HS-5 (cell line): ENCODE measurements at regions not wholly inside any gene's neighbourhood (a gene's known extent, or its start where the extent isn't known, plus 50 kb on each side); places are given as distances from the start of the nearest gene placed in this dataset.
"Not testable (repeated sequence)": the region's sequence is repeated elsewhere in the genome, so short reads cannot be mapped to it uniquely, and the experiment has no call there.

Source experiments
- DNase-seq: peaks from one replicate; pipeline ENCODE4 v3.0.0-alpha.2; 2012; ENCODE audit warnings: low read depth

DNA sequence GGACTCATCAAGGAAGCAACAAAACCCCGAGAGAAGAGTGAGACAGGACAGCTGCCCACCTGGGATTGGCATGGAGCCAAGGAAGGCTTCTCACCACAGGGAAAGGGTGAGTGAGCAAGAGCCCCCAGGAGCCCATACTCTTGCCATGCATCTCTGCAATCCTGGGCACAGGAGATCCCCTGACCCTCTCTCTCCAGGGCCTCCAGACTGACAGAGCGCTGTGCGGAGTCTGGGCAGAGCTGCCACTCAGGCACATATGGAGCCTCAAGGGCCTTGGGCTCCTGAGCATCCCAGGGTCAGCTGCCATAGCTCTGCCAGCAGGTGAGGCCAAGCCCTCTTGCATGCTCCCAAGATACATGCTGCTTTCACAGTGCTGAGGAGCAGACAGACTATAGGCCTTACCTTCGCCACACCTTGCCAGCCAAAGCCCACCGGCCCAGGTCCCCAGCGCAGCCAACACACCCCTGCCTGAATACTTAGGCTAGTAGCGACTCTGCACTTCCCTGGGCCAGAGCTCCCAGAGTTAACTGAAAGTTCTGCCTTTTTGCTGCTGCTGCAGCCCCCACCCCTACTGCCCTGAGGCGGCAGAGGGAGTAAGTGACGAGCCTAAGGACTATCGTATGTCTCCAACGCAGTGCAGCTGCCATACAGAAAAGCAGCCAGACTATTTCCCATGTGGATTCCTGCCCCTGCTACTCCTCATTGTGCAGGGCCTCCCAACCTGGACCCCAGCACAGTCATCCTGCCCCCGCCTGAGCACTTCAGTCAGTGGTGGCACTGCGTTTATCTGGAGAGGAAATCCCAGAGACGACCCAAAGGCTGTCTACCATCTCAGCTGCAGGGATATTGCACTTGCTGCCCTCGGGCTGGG lies 251.6 kb downstream of the SPATA31A6 start:
- DNase-seq: not testable (repeated sequence)

DNA sequence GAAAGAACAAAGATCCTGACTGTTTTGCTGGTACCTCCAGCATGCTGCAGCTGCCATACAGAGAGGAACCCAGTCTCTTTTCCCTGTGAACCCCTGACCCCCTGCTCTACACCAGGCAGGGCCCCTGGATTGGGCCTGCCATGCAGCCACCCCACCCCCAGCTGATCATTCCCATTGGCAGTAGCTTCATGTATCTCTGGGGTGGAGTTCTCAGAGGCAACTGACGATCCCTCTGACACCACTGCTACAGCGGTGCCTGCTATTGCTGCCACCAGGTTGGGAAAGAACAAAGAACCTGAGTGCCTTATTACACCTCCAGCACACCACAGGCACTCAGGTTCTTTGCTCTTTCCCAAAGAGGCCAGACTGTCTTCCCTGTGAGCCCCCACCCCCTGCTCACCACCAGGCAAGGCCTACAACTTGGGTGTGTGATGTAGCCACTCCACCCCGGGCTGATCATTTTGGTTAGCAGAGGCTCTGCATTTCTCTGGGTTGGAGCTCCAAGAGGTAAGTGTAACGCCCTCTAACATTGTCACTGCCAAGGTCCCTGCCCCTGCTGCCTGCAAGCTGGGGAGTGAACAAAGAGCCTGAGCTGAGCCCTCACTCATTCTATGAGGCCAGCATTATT lies 252.4 kb downstream of the SPATA31A6 start:
- DNase-seq: not testable (repeated sequence)

DNA sequence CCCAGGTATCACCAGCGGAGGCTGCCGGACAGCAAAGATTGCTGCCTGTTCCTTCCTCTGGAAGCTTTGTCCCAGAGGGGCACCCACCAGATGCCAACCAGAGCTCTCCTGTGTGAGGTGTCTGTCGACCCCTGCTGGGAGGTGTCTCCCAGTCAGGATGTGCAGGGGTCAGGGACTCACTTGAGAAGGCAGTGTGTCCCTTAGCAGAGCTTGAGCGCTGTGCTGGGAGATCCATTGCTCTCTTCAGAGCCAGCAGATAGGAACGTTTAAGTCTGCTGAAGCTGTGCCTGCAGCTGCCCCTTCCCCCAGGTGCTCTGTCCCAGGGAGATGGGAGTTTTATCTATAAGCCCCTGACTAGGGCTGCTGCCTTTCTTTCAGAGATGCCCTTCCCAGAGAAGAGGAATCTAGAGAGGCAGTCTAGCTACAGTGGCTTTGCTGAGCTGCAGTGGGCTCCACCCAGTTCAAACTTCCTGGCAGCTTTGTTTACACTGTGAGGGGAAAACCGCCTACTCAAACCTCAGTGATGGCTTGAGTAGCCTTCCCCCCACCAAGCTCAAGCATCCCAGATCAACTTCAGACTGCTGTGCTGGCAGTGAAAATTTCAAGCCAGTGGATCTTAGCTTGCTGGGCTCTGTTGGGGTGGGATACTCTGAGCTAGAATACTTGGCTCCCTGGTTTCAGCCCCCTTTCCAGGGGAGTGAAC lies 253.7 kb downstream of the SPATA31A6 start:
- DNase-seq: not testable (repeated sequence)

DNA sequence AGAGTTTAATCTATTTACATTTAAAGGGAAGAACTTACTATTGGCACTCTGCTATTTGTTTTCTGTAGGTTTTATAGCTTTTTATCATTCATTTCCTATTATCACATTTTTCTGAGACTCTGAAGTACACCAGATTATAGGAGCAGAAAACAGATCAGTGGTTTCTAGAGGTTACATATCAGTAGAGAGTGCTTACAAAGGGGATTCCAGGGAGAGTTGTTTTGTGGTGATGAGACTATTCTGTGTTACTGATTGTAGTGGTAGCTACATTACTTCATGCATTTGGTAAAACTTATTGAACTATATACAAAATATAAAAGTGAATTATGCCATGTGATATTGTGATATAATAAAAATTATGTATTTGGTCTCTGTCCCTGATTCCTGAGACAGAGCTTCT lies 259.2 kb downstream of the SPATA31A6 start:
- not testable (repeated sequence) for DNase-seq

DNA sequence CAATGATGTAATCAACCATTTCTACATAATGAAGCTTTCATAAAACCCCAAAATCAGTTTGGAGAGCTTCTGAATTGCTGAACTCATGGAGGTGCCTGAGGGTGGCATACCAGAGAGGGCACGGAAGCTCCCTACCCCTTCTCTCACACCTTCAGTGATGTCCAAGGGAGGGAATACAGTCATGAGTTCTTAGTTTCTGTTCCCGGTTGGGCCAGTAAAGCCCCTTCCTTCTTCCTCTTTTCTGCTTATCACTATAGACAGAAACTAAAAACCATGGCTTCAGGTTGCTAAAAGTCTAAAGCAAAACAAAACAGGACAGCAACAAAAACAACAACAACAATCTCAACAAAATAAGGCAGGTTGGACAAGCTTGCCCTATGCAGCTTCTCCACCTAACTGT lies 260.0 kb downstream of the SPATA31A6 start:
- not testable (repeated sequence) for DNase-seq

DNA sequence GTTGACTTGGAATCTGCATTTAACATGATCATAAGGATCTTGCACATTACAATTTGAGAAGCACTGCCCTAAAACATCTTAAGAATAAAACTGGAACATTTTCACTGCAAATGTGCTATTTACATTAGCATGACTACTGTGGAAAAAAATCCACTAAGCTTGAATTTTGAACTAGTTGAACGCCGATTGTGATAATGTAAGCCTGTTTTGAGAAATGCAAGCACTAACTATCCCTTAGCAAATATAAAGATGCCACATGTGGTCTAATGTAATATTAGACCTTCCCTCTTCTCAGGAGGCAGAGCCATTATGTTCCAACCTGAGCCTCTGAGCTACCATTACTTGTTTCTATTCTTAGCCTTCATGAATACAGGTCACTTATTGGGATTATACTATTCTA lies 278.0 kb downstream of the SPATA31A6 start:
- DNase-seq: not testable (repeated sequence)

DNA sequence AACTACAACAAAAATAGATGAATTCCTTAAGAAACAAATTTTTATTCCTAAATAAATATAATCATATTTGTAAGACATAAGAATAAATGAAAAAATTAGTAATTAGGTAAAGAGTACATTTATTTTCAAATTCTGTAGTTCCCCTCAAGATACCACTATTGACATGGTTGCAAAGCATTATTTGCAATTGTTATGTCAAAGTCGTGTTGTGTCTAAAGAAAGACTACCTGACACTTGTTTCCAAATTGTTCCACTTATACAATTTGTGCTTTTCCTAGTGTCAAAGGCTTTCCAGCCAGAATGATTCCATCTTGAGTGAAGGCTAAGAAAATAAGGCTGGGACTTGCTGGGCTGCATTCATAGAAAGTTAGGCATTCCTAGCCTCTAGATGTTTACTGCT lies 278.4 kb downstream of the SPATA31A6 start:
- not testable (repeated sequence) for DNase-seq

DNA sequence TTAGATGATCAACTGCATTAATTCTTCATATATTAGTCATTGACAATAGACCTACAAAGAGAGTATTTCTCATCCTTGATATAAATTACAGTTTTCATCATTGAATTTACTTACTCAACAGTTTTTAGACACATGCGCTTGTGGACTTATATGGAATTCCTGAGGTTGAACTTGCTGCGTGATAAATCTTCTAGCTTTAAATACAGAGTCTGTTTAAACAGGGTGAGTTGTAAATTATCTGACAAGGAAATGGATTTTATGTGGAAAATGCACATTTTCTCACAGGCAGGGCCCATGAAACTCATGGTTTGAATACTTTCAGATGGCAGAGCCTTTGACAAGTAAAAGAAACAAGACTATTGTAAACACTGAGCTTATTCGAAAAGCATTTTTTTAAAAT lies 280.5 kb downstream of the SPATA31A6 start:
- peak; percentile 13 for DNase-seq

DNA sequence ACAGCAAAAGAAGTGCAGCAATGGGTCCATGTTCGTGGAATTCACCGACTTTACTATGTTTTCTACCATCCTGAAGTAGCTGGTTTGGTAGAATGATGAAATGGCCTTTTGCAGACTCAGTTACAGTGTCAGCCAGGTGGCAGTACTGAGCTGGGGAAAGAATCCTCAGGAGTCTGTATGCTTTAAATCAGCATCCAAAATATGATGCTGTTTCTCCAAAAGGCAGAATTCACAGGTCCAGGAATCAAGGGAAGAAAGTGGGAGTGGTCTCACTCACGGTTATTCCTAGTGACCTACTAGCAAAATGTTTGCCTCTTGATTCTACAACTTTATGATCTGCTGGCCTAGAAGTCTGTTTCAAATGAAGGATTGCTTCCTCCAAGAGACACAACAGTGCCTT lies 287.1 kb downstream of the SPATA31A6 start:
- DNase-seq: not testable (repeated sequence)

DNA sequence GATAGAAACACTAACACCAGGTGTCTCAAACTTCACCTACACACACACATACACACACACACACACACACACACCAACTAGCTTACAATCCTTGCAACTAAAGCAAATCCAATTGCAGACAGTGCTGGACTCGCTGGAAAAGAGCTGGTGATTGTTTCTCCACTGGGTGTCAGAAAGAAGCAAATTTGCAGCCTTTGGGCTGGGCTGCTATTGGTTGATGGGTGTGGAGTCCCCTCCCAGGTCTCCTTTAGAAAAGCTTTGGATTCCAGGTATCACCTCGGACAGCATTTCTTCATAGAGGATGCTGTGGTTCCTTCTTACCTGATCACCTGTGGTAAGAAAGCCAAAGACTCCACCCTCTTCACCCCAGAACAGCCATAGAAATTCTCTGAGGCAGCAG lies 307.5 kb downstream of the SPATA31A6 start:
- not testable (repeated sequence) for DNase-seq

DNA sequence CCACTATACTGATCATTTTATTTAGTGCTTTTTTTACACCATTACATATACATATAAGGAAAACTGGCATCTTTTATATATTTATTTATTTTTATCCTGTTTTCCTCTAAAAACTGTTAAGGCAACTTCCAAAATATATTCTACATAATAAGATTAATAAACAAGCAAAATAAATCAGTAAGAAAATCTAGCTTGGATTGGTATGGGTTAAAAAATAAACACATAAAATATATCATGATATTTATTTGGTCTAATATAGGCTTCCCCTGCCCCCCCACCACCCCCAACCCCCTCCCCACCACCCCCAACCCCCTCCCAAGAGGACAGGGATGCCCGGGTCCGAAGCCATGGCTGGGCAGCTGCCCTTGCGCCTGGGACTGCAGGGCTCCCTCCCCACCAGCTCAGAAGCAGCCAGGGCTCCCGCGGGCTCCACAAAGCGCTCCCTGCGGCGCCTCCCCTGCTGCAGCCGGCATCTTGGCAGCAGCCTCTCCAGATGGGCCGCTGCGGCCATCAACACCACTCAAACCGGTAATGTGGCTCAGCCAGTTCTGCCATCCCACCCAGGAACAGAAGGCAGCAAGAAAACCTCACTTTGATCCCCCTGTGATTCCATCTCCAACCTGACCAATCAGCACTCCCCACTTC lies 319.3 kb downstream of the SPATA31A6 start:
- not testable (repeated sequence) for DNase-seq

DNA sequence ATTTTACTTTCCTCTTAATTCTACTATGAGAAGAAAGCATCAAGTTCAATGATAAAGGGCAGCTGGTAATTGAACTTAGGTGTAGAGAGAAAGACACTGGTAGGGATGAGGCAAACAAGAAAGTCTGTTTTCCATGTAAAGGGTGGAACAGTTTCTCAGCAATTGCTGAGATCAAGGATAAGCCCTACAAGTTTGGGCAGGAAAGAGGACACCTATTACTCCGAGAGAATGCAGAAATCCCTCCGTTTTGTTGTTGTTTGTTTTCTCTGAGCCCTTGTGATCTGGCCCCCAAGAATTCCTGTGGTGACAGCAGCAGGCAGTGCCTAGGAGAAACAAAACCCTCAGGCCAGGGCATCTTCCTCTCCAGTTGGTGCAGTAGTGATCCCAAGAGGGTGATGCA lies 324.7 kb downstream of the SPATA31A6 start:
- not testable (repeated sequence) for DNase-seq

DNA sequence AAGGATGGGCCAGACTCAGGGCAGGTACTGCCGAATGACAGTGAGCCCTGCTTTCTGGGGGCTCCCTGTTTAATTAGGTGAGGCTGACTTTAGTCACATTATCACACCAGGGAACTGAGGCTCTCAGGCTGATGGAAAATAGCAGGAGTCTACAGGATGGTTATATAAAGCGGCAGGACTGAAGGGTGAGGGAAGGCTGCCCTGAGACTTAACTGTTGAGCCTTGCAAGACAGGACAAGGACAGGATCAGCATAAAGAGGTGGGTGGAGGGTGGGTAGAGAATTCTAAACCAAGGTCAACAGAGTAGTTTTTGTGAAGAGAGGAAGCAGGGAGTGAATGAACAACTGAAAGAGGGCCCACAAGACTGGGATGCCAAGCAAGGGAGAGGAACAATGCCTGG lies 330.1 kb downstream of the SPATA31A6 start:
- not testable (repeated sequence) for DNase-seq

DNA sequence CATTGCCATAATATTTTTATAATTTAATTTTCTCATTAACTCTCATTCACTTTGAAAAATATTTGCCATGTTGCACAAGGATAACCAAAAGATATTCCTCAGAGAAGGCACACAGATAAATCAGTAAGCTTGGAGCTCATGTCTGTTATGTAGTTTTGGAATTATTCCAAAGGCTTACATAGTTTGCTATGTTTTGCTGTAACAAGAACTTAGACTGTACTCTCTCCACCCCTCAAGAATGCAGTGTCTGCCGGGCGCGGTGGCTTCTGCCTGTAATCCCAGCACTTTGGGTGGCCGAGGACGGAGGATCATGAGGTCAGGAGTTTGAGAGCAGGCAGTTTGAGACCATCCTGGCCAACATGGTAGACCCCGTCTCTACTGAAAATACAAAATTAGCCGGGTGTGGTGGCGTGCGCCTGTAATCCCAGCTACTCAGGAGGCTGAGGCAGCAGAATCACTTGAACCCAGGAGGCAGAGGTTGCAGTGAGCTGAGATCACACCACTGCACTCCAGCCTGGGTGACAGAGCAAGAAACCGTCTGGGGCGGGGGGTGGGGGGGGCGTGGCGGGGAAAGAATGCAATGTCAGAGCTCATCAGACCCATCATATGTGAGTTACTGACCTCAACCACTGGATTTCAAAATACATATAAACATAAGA lies 351.0 kb downstream of the SPATA31A6 start:
- not testable (repeated sequence) for DNase-seq

DNA sequence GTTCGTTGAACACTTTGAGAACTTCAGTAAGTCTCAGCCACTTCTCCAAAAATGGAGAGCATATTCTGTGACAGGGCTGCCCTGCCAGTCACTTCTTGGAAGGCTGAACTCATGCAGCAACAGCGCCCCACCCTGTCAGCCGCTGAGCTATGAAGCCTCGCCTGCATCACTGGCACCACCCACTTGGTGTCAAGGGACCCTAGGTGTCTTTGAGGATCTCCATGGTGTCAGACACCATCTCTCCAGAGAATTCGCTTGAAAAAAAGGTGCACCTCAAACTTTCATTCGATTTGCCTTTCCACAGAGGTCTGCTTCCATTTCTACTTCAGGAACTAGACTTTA lies 351.5 kb downstream of the SPATA31A6 start:
- DNase-seq: not testable (repeated sequence)

DNA sequence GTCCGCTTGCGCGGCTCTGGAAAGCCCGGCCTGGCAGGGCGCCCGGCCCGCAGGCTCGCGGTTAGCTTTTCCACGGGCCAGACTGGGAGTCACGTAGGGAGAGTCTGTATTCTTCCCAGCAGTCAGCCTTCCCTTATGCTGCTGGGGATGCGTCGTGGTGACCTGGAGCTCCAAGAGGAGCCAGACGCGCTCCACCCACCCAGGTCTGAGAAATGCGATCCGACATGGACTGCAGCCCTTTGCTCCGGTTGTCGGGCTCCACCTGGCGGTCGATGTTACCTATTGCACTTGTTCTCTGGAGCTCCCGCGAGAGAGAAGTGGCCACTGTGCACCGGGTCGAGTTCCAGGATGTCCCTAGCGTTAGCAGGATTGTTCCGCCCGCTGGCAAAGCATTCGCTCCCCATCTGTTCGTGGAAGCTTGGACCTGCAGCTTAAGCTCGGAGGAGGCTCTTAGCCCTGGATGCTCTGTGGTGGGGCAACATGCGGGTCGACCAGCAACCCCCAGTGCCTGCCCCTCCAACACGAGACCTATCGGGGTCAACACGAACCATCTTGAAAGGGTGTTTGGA lies 367.4 kb downstream of the SPATA31A6 start:
- DNase-seq: not testable (repeated sequence)

DNA sequence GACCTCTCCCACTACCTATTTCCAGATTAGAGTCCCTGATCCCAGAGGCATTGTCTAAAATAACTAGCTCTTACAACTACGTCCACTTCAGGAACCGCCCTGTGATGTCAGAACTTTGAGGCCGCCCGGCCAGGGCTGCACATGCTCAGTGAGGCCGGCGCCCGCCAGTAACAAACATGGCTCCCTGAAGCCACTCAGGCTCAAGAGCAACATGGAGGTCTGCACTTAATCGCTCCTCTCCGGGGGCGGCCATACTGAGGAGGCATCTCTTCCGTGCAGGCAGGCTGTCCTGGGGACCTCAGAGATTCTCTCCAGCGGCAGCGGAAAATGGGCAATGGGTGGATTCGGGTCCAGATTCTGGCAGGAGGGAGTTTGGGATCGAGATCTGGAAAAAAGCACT lies 385.1 kb downstream of the SPATA31A6 start:
- DNase-seq: not testable (repeated sequence)

DNA sequence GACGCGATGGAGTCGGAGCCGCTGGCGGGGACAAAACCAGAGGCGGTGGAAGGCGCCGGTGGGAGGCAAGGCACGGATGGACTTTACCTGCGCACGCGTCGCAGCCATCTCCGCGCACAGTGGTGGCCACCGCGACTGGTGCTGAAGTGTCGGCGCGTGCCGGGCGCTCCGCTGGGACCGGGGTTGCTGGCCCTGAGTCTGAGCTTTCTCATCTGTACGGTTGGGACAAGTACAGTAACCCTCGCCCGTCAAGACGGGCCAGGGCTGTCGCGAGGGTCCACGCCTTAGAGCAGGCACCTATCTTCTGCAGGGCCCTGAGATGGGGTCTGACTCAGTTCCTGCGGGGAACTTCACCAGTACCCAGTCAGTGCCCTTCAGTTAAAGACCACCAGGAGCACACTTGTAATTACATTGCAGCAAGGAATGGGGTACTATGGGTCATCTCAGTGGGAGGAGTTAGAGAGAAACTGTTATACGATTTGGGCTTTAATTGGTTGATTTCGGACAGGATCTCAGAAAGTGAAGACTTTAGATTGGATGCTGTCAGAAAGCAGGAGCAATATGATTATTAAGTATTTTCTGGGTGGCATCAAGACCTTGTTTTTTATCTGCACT lies 385.6 kb downstream of the SPATA31A6 start:
- not testable (repeated sequence) for DNase-seq

DNA sequence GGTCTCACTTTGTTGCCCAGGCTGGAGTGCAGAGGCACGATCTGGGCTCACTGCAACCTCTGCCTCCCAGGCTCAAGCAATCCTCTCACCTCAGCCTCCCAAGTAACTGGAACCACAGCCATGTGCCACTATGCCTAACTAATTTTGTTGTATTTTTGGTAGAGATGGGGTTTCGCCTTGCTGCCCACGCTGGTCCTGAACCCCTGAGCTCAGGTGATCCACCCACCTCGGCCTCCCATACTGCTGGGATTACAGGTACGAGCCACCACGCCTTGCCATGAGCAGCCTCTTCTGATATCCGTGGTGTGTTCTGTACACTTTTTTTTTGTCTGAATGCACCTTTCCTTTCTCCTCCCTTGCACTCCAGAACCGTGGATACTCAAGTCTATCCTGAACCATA lies 394.4 kb downstream of the SPATA31A6 start:
- not testable (repeated sequence) for DNase-seq
